SU-DHL-6 (cell line): ENCODE measurements at regions not wholly inside any gene's neighbourhood (a gene's known extent, or its start where the extent isn't known, plus 50 kb on each side); places are given as distances from the start of the nearest gene placed in this dataset.

Experiments used
- EZH2phosphoT487 ChIP-seq: fragments of 200-600 bp; sonication (generic), shearing (Covaris generic); conservative IDR thresholded peaks from 2 replicates; pipeline ENCODE4 v1.6.1; 2018; ENCODE audit warnings: mild to moderate bottlenecking, antibody characterized with exemption, low read length, moderate library complexity, mixed read lengths
- TF ChIP-seq, protein P1 (sequence below): fragments of 200-600 bp; sonication (generic); IDR thresholded peaks from one replicate; pipeline ENCODE4 v1.5.1; 2017; ENCODE audit warnings: antibody characterized with exemption, mild to moderate bottlenecking, low read length, moderate library complexity; ENCODE audit not compliant: insufficient read depth, poor library complexity, severe bottlenecking

DNA sequence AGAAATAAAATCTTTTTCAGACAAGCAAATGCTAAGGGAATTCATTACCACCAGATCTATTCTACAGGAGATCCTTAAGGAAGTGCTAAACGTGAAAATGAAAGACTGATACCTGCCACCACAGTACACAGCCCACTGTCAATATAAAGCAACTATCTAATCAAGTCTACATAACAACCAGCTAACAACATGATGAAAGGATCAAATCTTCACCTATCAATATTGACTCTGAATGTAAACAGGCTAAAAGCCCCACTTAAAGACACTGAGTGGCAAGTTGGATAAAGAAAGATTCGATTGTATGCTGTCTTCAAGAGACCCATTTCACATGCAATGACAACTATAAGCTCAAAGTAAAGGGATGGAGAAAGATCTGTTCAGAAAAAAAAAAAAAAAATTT, 492.4 kb downstream of the COL11A1 start:
- TF ChIP-seq, protein P1, sequence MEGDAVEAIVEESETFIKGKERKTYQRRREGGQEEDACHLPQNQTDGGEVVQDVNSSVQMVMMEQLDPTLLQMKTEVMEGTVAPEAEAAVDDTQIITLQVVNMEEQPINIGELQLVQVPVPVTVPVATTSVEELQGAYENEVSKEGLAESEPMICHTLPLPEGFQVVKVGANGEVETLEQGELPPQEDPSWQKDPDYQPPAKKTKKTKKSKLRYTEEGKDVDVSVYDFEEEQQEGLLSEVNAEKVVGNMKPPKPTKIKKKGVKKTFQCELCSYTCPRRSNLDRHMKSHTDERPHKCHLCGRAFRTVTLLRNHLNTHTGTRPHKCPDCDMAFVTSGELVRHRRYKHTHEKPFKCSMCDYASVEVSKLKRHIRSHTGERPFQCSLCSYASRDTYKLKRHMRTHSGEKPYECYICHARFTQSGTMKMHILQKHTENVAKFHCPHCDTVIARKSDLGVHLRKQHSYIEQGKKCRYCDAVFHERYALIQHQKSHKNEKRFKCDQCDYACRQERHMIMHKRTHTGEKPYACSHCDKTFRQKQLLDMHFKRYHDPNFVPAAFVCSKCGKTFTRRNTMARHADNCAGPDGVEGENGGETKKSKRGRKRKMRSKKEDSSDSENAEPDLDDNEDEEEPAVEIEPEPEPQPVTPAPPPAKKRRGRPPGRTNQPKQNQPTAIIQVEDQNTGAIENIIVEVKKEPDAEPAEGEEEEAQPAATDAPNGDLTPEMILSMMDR, result no peak
- no peak for TF ChIP-seq EZH2phosphoT487
